ENCODE measurements at regions not wholly inside any gene's neighbourhood (a gene's known extent, or its start where the extent isn't known, plus 50 kb on each side); places are given as distances from the start of the nearest gene placed in this dataset.

- TF ChIP-seq EP300 (IDR thresholded peaks at IDR 0.05) (no peak), POLR2AphosphoS5 (IDR thresholded peaks at IDR 0.05) (no peak), POLR2A (IDR thresholded peaks at IDR 0.05) (no peak), CTCF (IDR thresholded peaks at IDR 0.05) (no peak)
- WGBS, 2 donors (ENCODE audit: low coverage in 1 of 2) = 21 to 25% methylated on average over 1 of the region's 1 CpG
Measured at GRCh38 chr13:82747291-82747690, 1135.0 kb downstream of the SLITRK1 start.

GRCh38 chr13:82740442-82740841 lies 1141.8 kb downstream of the SLITRK1 start:
- H3K4me3 ChIP-seq = no peak overlapping the region
- ATAC-seq = no peak
- no peak for TF ChIP-seq POLR2A (IDR thresholded peaks at IDR 0.05)
- no peak for TF ChIP-seq POLR2AphosphoS5 (IDR thresholded peaks at IDR 0.05)
- TF ChIP-seq EP300 (IDR thresholded peaks at IDR 0.05) = no peak
- no peak for TF ChIP-seq CTCF (IDR thresholded peaks at IDR 0.05)
- no peaks in the 10 kb centered on the region for H3K27me3 ChIP-seq
- WGBS, 2 donors (ENCODE audit: low coverage in 1 of 2) = no CpG with 5 or more reads among the region's 4 CpGs
- no peaks in the 10 kb centered on the region for H3K36me3 ChIP-seq
- H3K9me3 ChIP-seq = peaks cover 0 to 24% (median 0%) of the 10 kb centered on the region in 3 donors
- H3K4me1 ChIP-seq = no peaks in the 10 kb centered on the region
- no peak overlapping the region for H3K27ac ChIP-seq

More at GRCh38 chr13:82747291-82747690, 1135.0 kb downstream of the SLITRK1 start:
- ATAC-seq = no peak
- Histone ChIP-seq H3K4me3 (no peak overlapping the region), H3K27me3 (no peaks in the 10 kb centered on the region), H3K36me3 (no peaks in the 10 kb centered on the region), H3K9me3 (no peaks in the 10 kb centered on the region), H3K4me1 (peaks cover 0 to 6% (median 0%) of the 10 kb centered on the region in 3 donors), H3K27ac (no peak overlapping the region)

GRCh38 chr13:82739881-82740280 lies 1142.4 kb downstream of the SLITRK1 start:
- Histone ChIP-seq H3K4me3 (no peak overlapping the region), H3K36me3 (no peaks in the 10 kb centered on the region), H3K4me1 (no peaks in the 10 kb centered on the region), H3K9me3 (peaks cover 0 to 25% (median 0%) of the 10 kb centered on the region in 3 donors), H3K27ac (no peak overlapping the region), H3K27me3 (no peaks in the 10 kb centered on the region)
- TF ChIP-seq EP300 (IDR thresholded peaks at IDR 0.05) (no peak), CTCF (IDR thresholded peaks at IDR 0.05) (no peak), POLR2A (IDR thresholded peaks at IDR 0.05) (no peak), POLR2AphosphoS5 (IDR thresholded peaks at IDR 0.05) (no peak)
- ATAC-seq = no peak
- 50% methylated on average over 1 of the region's 1 CpG; no CpG with 5 or more reads in 1 of the 2 donors for WGBS, 2 donors (ENCODE audit: low coverage in 1 of 2)

- Histone ChIP-seq H3K27ac (no peak overlapping the region), H3K4me3 (no peak overlapping the region), H3K36me3 (no peaks in the 10 kb centered on the region), H3K27me3 (no peaks in the 10 kb centered on the region), H3K9me3 (no peaks in the 10 kb centered on the region), H3K4me1 (no peaks in the 10 kb centered on the region)
- 35 to 55% methylated on average over 1 of the region's 1 CpG for WGBS, 2 donors (ENCODE audit: low coverage in 1 of 2)
- TF ChIP-seq EP300 (IDR thresholded peaks at IDR 0.05) (no peak), POLR2A (IDR thresholded peaks at IDR 0.05) (no peak), POLR2AphosphoS5 (IDR thresholded peaks at IDR 0.05) (no peak), CTCF (IDR thresholded peaks at IDR 0.05) (no peak)
- no peak for ATAC-seq
Measured at GRCh38 chr13:82729401-82729800, 1152.9 kb downstream of the SLITRK1 start.

- no peaks in the 10 kb centered on the region for H3K4me1 ChIP-seq
- 36 to 64% methylated on average over 2 of the region's 2 CpGs for WGBS, 2 donors (ENCODE audit: low coverage in 1 of 2)
- ATAC-seq = no peak
- H3K36me3 ChIP-seq = no peaks in the 10 kb centered on the region
- H3K4me3 ChIP-seq = no peak overlapping the region
- H3K27ac ChIP-seq = no peak overlapping the region
- no peaks in the 10 kb centered on the region for H3K9me3 ChIP-seq
- TF ChIP-seq POLR2AphosphoS5 (IDR thresholded peaks at IDR 0.05) (no peak), EP300 (IDR thresholded peaks at IDR 0.05) (no peak), CTCF (IDR thresholded peaks at IDR 0.05) (no peak), POLR2A (IDR thresholded peaks at IDR 0.05) (no peak)
- H3K27me3 ChIP-seq = no peaks in the 10 kb centered on the region
Measured at GRCh38 chr13:82720986-82721385, 1161.3 kb downstream of the SLITRK1 start.

Measured in gastroesophageal sphincter (tissue), 4 donors.